ENCODE measurements at regions not wholly inside any gene's neighbourhood (a gene's known extent, or its start where the extent isn't known, plus 50 kb on each side); places are given as distances from the start of the nearest gene placed in this dataset.

DNA sequence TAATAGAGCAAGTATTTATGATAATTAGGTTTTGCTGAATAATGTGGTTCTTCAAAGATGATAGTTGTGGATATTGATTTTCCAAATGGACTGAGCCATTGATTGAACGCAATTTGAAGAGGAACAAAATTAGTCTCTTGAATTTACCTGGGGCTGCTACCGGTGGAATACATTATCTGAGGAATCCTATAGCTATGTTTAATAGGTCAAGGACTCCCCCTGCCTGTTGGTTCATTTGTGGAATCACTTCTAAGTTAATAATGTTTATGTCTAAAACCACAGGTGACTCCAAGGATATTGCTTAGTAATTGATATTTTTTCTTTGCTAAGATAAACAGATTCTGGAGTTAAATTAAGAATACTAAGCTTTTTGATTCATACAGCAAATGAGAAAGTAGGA lies 576.0 kb upstream of the PABPC4L start:
- 35 to 46% methylated on average over 2 of the region's 2 CpGs for WGBS, 2 donors (ENCODE audit: low coverage in 1 of 2)
- no peak for TF ChIP-seq POLR2A (IDR thresholded peaks at IDR 0.05)
- TF ChIP-seq EP300 (IDR thresholded peaks at IDR 0.05), result no peak
- no peak for TF ChIP-seq POLR2AphosphoS5 (IDR thresholded peaks at IDR 0.05)
- TF ChIP-seq, protein P1, sequence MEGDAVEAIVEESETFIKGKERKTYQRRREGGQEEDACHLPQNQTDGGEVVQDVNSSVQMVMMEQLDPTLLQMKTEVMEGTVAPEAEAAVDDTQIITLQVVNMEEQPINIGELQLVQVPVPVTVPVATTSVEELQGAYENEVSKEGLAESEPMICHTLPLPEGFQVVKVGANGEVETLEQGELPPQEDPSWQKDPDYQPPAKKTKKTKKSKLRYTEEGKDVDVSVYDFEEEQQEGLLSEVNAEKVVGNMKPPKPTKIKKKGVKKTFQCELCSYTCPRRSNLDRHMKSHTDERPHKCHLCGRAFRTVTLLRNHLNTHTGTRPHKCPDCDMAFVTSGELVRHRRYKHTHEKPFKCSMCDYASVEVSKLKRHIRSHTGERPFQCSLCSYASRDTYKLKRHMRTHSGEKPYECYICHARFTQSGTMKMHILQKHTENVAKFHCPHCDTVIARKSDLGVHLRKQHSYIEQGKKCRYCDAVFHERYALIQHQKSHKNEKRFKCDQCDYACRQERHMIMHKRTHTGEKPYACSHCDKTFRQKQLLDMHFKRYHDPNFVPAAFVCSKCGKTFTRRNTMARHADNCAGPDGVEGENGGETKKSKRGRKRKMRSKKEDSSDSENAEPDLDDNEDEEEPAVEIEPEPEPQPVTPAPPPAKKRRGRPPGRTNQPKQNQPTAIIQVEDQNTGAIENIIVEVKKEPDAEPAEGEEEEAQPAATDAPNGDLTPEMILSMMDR (IDR thresholded peaks at IDR 0.05), result no peak
- Histone ChIP-seq H3K9me3 (no peaks in the 10 kb centered on the region), H3K36me3 (no peaks in the 10 kb centered on the region), H3K4me1 (no peaks in the 10 kb centered on the region), H3K27ac (no peak overlapping the region), H3K27me3 (no peaks in the 10 kb centered on the region), H3K4me3 (no peak overlapping the region)
- no peak for ATAC-seq

DNA sequence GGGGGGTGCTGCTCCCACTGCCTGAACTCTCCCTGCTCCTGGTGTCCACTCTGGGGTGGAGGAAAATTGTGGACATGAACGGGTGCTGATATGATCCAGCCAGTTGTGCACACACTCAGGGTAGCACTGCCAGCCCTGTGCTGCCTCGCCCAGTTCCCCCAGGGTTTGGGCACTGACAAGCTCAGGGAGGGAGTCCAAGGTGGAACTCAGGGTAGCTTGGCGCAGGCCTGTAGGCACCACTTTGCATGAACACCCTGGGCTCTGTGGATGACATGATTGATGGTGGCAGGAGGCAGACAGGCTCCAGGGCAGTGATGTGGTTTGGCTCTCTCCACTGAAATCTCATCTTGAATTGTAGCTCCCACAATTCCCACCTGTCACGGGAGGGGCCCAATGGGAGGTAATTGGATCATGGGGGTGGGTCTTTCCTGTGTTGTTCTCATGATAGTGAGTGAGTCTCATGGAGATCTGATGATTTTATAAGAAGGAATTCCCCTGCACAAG lies 572.0 kb upstream of the PABPC4L start:
- no peak overlapping the region for H3K27ac ChIP-seq
- H3K27me3 ChIP-seq, result no peaks in the 10 kb centered on the region
- no peaks in the 10 kb centered on the region for H3K36me3 ChIP-seq
- H3K4me1 ChIP-seq, result no peaks in the 10 kb centered on the region
- no peaks in the 10 kb centered on the region for H3K9me3 ChIP-seq
- WGBS, 2 donors (ENCODE audit: low coverage in 1 of 2), result 100% methylated on average over 1 of the region's 4 CpGs; no CpG with 5 or more reads in 1 of the 2 donors
- ATAC-seq, result no peak
- TF ChIP-seq, protein P1 (IDR thresholded peaks at IDR 0.05), result no peak
- H3K4me3 ChIP-seq, result no peak overlapping the region

DNA sequence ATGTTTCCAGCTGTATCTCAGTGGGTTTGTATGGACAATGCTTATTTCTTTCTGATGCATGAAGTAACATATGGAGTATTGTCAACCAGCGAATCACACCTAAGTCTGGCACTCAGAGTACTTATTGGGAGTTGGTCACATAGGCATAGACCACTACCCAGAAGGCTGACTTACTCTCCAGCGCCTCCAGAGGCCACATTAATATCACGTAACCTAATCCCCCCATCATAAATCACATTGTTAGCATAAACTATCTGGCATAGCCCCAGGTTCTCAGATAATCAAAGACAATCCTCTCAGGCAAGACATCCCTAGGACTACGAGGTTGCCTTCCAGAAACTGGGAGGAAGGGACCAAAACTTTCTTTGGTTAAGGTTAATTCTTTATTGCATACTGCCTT lies 560.5 kb upstream of the PABPC4L start:
- Histone ChIP-seq H3K4me1 (no peaks in the 10 kb centered on the region), H3K36me3 (no peaks in the 10 kb centered on the region), H3K27me3 (no peaks in the 10 kb centered on the region), H3K4me3 (no peak overlapping the region), H3K27ac (no peak overlapping the region), H3K9me3 (no peaks in the 10 kb centered on the region)
- no peak for ATAC-seq
- TF ChIP-seq POLR2A (IDR thresholded peaks at IDR 0.05) (no peak), POLR2AphosphoS5 (IDR thresholded peaks at IDR 0.05) (no peak), EP300 (IDR thresholded peaks at IDR 0.05) (no peak)
- TF ChIP-seq, protein P1 (IDR thresholded peaks at IDR 0.05), result no peak
- 63 to 64% methylated on average over 4 of the region's 4 CpGs for WGBS, 2 donors (ENCODE audit: low coverage in 1 of 2)

DNA sequence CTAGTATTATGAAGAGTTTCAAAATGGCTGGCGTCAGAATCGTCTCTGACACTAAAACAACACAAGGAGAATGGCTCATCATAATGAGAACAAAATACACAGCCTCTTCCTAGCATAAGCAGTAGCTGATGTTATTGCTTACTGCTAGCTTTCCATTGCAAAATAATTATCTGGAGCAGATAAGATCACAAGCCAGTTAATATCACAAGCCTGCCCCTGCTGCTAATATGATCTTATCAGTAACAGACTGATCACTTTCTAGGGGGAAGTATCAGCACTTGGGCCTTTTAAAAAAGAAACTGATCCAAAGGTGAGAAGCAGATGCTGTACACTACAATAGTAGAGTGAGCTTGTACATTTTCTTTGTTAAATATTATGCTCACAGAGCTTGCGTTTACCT lies 554.8 kb upstream of the PABPC4L start:
- 81 to 93% methylated on average over 2 to 3 of the region's 3 CpGs for whole genome bisulfite sequencing, 2 donors (ENCODE audit: low coverage in 1 of 2)
- Histone ChIP-seq H3K4me1 (no peaks in the 10 kb centered on the region), H3K36me3 (no peaks in the 10 kb centered on the region), H3K9me3 (no peaks in the 10 kb centered on the region), H3K27me3 (no peaks in the 10 kb centered on the region), H3K27ac (no peak overlapping the region), H3K4me3 (no peak overlapping the region)
- no peak for ATAC-seq
- TF ChIP-seq, protein P1 (IDR thresholded peaks at IDR 0.05), result no peak
- TF ChIP-seq EP300 (IDR thresholded peaks at IDR 0.05) (no peak), POLR2AphosphoS5 (IDR thresholded peaks at IDR 0.05) (no peak), POLR2A (IDR thresholded peaks at IDR 0.05) (no peak)

DNA sequence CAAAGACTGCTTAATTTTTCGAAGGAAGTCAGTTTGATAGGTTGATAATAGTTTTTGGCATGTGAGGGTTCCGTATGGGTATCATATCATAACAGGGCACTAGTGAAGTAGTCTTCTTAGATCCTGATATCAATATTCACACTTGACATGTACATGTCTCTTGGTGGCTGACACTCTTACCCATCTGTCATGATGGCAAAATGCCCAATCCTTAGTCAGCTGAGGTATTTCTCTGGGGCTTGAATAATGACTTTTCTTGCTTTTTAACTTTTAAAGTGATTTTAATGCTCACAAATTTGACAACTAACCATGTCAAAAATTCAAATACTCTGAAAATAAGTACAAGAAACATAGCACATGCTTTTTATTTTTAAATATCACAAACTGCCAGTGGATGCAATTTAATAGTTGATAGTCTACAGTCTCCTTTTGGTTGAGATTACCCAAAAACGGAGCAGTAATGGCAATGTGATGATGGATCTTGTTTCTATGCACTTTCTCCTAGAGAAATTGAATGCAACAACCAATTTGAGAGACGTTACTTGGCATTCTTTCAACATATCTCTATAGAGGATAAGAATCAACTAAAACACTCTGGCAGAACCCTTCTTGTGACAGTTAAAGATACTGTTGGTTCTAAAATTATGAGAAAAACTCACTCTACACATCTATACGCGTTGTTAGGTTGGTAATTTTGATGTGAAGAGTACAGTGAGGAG lies 552.9 kb upstream of the PABPC4L start:
- TF ChIP-seq, protein P1 (IDR thresholded peaks at IDR 0.05), result no peak
- TF ChIP-seq POLR2AphosphoS5 (IDR thresholded peaks at IDR 0.05) (no peak), POLR2A (IDR thresholded peaks at IDR 0.05) (no peak), EP300 (IDR thresholded peaks at IDR 0.05) (no peak)
- H3K9me3 ChIP-seq, result no peaks in the 10 kb centered on the region
- H3K27me3 ChIP-seq, result no peaks in the 10 kb centered on the region
- no peak overlapping the region for H3K27ac ChIP-seq
- no peaks in the 10 kb centered on the region for H3K4me1 ChIP-seq
- no peak overlapping the region for H3K4me3 ChIP-seq
- 65 to 78% methylated on average over 6 of the region's 6 CpGs for WGBS, 2 donors (ENCODE audit: low coverage in 1 of 2)
- no peaks in the 10 kb centered on the region for H3K36me3 ChIP-seq
- ATAC-seq, result no peak

Measured in gastroesophageal sphincter (tissue), 4 donors.